SJSA1 (cell line): ENCODE measurements at regions not wholly inside any gene's neighbourhood (a gene's known extent, or its start where the extent isn't known, plus 50 kb on each side); places are given as distances from the start of the nearest gene placed in this dataset.
A peak's percentile ranks its signal among the peaks of the same experiment; 100 is the strongest.
"Not testable (repeated sequence)": the region's sequence is repeated elsewhere in the genome, so short reads cannot be mapped to it uniquely, and the experiment has no call there.

Source experiments
- DNase-seq, 2 experiments: peaks; one replicate each; pipeline ENCODE4 v3.0.0-alpha.2; 2015 to 2020; ENCODE audit warnings: low spot score in 2 of 2, low read depth in 1 of 2
- H3K27ac ChIP-seq: fragments of 250-450 bp; sonication (Bioruptor Pico); 2 replicates; pipeline ENCODE4 v1.5.1; 2020; ENCODE audit warnings: mild to moderate bottlenecking, moderate library complexity
- H3K27me3 ChIP-seq: fragments of 250-450 bp; sonication (Bioruptor Pico); replicated peaks from 2 replicates; pipeline ENCODE4 v1.5.1; 2020; ENCODE audit warnings: mild to moderate bottlenecking, moderate library complexity
- H3K36me3 ChIP-seq: fragments of 250-450 bp; sonication (Bioruptor Pico); 2 replicates; pipeline ENCODE4 v1.5.1; 2020; ENCODE audit warnings: mild to moderate bottlenecking
- H3K4me1 ChIP-seq: fragments of 250-450 bp; sonication (Bioruptor Pico); replicated peaks from 2 replicates; pipeline ENCODE4 v1.6.1; 2021; ENCODE audit warnings: mild to moderate bottlenecking
- H3K4me3 ChIP-seq: fragments of 250-450 bp; sonication (Bioruptor Pico); 2 replicates; pipeline ENCODE4 v1.5.1; 2020; ENCODE audit warnings: mild to moderate bottlenecking
- H3K9me3 ChIP-seq: fragments of 250-450 bp; sonication (Bioruptor Pico); replicated peaks from 2 replicates; pipeline ENCODE4 v1.5.1; 2020; ENCODE audit warnings: mild to moderate bottlenecking

DNA sequence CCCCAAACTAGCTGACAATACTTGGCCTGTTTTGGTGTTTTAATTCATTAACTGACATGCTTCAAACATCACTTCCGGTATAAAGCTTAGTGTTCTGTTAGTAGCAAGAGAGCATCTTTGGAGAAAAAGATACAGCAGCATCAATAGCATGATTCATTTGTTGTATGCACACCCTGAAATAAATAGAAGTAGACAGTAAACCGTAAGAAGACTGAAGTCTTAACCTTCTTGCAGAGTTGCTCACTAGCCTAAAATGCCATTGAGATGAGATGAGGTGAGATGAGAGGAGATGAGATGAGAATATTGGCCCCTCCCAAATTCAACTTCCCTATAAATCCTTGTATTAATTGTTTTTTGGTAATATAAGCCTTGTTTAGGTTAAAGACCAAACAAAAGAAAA lies 108.8 kb downstream of the TNFSF18 start:
- Histone ChIP-seq H3K4me3 (no peak overlapping the region), H3K36me3 (no peaks in the 10 kb centered on the region), H3K27me3 (no peaks in the 10 kb centered on the region), H3K4me1 (peaks cover 34% of the 10 kb centered on the region), H3K9me3 (no peaks in the 10 kb centered on the region), H3K27ac (peak overlapping the region; percentile 23; the same call in 1 of the 2 replicates)
- no peak for DNase-seq

- H3K27me3 ChIP-seq, DNase-seq, H3K27ac ChIP-seq, H3K36me3 ChIP-seq, H3K9me3 ChIP-seq, H3K4me3 ChIP-seq: not testable (repeated sequence)
- H3K4me1 ChIP-seq, result peaks cover 46% of the 10 kb centered on the region
Observed at GRCh38 chr1:172943138-172943537, 107.6 kb downstream of the TNFSF18 start.

GRCh38 chr1:172944931-172945330 lies 105.8 kb downstream of the TNFSF18 start:
- Histone ChIP-seq H3K27me3 (no peaks in the 10 kb centered on the region), H3K4me1 (peaks cover 45% of the 10 kb centered on the region)

DNA sequence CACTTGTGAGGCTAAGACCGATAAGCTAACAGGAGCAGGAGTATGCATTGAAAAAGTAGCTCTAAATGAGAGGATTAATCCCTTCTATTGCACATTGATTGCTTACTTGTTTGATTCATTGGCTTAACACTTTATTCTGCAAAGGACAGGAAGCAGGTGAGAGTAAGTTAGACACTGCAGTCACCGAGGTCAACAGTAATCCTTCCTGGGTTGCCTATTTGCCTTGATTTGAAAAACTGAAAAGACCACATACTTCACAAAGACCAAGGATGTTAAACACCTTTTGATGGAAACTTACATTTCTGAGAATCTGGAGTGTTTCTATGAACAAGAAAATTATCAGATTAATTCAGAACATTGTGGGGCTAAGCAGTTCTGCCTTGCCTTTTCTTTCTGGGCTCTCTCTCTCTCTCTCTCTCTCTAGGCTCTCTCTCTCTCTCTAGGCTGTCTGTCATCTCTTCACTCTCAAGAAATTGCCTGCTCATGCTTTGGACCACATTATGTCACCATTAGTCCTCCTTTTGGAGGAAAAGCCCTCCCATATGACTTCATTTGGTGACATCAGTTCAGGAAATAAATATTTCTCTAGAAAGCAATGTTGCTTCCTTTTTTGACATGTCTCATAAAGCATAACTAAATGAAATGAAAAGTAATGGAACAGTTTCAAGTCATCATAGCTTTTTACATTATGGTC lies 103.8 kb downstream of the TNFSF18 start:
- H3K36me3 ChIP-seq, result no peaks in the 10 kb centered on the region
- DNase-seq, result no peak
- H3K27ac ChIP-seq, result no peak overlapping the region
- no peaks in the 10 kb centered on the region for H3K9me3 ChIP-seq
- no peak overlapping the region for H3K4me3 ChIP-seq
- H3K27me3 ChIP-seq, result no peaks in the 10 kb centered on the region
- H3K4me1 ChIP-seq, result peaks cover 24% of the 10 kb centered on the region

More at GRCh38 chr1:172944931-172945330, 105.8 kb downstream of the TNFSF18 start:
- no peak overlapping the region for H3K27ac ChIP-seq
- no peak for DNase-seq
- H3K9me3 ChIP-seq, result no peaks in the 10 kb centered on the region
- H3K36me3 ChIP-seq, result no peaks in the 10 kb centered on the region
- H3K4me3 ChIP-seq, result no peak overlapping the region

GRCh38 chr1:172948457-172948856 lies 102.3 kb downstream of the TNFSF18 start:
- Histone ChIP-seq H3K4me1 (peaks cover 21% of the 10 kb centered on the region), H3K9me3 (no peaks in the 10 kb centered on the region), H3K36me3 (no peaks in the 10 kb centered on the region), H3K27me3 (no peaks in the 10 kb centered on the region), H3K4me3 (no peak overlapping the region), H3K27ac (0 out of 2 replicates have a peak overlapping the region, but pooled peaks have one; percentile 5)
- DNase-seq, result peak; percentile 40 to 69

- Histone ChIP-seq H3K4me3 (no peak overlapping the region), H3K27ac (no peak overlapping the region), H3K36me3 (no peaks in the 10 kb centered on the region), H3K9me3 (no peaks in the 10 kb centered on the region), H3K4me1 (peaks cover 21% of the 10 kb centered on the region), H3K27me3 (no peaks in the 10 kb centered on the region)
- DNase-seq, result no peak
Observed at GRCh38 chr1:172949096-172949495, 101.6 kb downstream of the TNFSF18 start.

DNA sequence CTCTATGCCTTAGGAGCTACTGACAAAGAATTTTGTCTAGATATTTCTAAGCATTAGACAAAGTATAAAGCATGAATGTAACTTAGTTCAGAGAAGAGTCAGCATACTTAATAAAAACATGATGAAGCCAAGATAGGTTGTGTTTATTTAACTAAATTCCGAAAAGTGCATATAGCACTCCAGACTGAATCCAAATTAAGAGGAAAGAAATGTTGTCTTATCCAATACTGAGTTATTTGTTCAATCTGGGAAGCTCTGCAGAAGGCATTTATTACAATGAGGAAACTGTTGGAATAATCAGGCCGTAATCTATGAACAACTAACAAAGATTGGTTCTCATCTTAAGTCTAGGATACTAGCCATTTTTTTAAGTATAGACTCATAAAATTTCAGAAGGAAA lies 100.2 kb downstream of the TNFSF18 start:
- no peak overlapping the region for H3K4me3 ChIP-seq
- no peaks in the 10 kb centered on the region for H3K27me3 ChIP-seq
- H3K36me3 ChIP-seq, result no peaks in the 10 kb centered on the region
- H3K27ac ChIP-seq, result no peak overlapping the region
- peaks cover 31% of the 10 kb centered on the region for H3K4me1 ChIP-seq
- DNase-seq, result no peak
- H3K9me3 ChIP-seq, result no peaks in the 10 kb centered on the region

- peaks cover 38% of the 10 kb centered on the region for H3K4me1 ChIP-seq
Observed at GRCh38 chr1:172951730-172952365, 98.9 kb downstream of the TNFSF18 start.

DNA sequence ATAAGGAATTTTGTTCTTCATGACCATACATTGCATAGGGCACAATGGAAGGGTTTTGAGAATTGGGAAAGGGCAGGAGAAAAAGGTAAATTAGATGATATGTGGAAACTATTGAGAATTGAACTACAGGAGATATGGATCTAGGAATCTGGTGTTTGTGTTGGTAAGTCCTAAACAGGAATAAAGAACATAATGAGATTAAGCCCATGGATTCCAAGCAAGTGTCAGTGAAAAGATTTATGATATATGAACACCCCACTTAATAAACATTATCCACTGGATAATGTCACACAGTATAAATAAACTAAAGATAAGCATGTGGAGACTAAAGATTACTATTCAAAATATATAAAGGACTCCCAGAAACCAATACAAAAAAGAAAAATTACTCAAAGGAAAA lies 98.2 kb downstream of the TNFSF18 start:
- H3K27me3 ChIP-seq, result no peaks in the 10 kb centered on the region
- H3K9me3 ChIP-seq, result no peaks in the 10 kb centered on the region
- no peak overlapping the region for H3K4me3 ChIP-seq
- no peaks in the 10 kb centered on the region for H3K36me3 ChIP-seq
- no peak overlapping the region for H3K27ac ChIP-seq
- peaks cover 32% of the 10 kb centered on the region for H3K4me1 ChIP-seq
- DNase-seq, result no peak

More at GRCh38 chr1:172951730-172952365, 98.9 kb downstream of the TNFSF18 start:
- DNase-seq, result no peak
- H3K27me3 ChIP-seq, result no peaks in the 10 kb centered on the region
- no peaks in the 10 kb centered on the region for H3K36me3 ChIP-seq
- H3K9me3 ChIP-seq, result no peaks in the 10 kb centered on the region
- H3K27ac ChIP-seq, result no peak overlapping the region
- no peak overlapping the region for H3K4me3 ChIP-seq

- no peak for DNase-seq
- Histone ChIP-seq H3K27ac (peak overlapping the region; percentile 72), H3K27me3 (no peaks in the 10 kb centered on the region), H3K9me3 (no peaks in the 10 kb centered on the region), H3K4me1 (peaks cover 19% of the 10 kb centered on the region), H3K36me3 (no peaks in the 10 kb centered on the region), H3K4me3 (no peak overlapping the region)
Observed at GRCh38 chr1:172954476-172955150, 96.1 kb downstream of the TNFSF18 start.

GRCh38 chr1:172955161-172955815 lies 95.5 kb downstream of the TNFSF18 start:
- no peaks in the 10 kb centered on the region for H3K9me3 ChIP-seq
- H3K4me3 ChIP-seq, result no peak overlapping the region
- peak in 1 of 2 experiments; percentile 54 for DNase-seq
- H3K36me3 ChIP-seq, result no peaks in the 10 kb centered on the region
- no peaks in the 10 kb centered on the region for H3K27me3 ChIP-seq
- peaks cover 26% of the 10 kb centered on the region for H3K4me1 ChIP-seq
- peak overlapping the region; percentile 72 for H3K27ac ChIP-seq

DNA sequence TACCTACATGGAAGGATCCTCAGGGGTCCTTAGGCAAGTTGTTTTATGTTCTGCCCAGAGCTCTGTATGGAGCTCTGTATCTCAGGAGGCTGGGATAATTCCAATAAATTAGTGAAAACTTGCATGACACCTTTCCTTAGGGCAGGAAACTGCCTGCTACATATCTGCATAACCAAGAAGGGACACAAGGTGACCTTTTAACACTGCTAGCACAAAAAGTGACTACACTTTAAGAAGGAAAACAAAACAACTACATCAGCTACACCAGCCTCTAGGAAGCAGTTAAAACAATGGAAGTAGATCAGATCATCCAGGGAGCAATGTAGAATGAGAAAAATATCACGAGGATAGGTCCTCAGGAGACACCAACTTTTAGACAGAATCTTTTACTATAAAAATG lies 93.9 kb downstream of the TNFSF18 start:
- H3K4me3 ChIP-seq, result no peak overlapping the region
- H3K27me3 ChIP-seq, result no peaks in the 10 kb centered on the region
- no peaks in the 10 kb centered on the region for H3K9me3 ChIP-seq
- H3K4me1 ChIP-seq, result peaks cover 31% of the 10 kb centered on the region
- no peaks in the 10 kb centered on the region for H3K36me3 ChIP-seq
- H3K27ac ChIP-seq, result no peak overlapping the region
- DNase-seq, result no peak

- no peaks in the 10 kb centered on the region for H3K36me3 ChIP-seq
- peaks cover 31% of the 10 kb centered on the region for H3K4me1 ChIP-seq
- no peaks in the 10 kb centered on the region for H3K9me3 ChIP-seq
- no peaks in the 10 kb centered on the region for H3K27me3 ChIP-seq
- no peak for DNase-seq
- H3K27ac ChIP-seq, result no peak overlapping the region
- H3K4me3 ChIP-seq, result no peak overlapping the region
Observed at GRCh38 chr1:172957491-172957890, 93.2 kb downstream of the TNFSF18 start.

DNA sequence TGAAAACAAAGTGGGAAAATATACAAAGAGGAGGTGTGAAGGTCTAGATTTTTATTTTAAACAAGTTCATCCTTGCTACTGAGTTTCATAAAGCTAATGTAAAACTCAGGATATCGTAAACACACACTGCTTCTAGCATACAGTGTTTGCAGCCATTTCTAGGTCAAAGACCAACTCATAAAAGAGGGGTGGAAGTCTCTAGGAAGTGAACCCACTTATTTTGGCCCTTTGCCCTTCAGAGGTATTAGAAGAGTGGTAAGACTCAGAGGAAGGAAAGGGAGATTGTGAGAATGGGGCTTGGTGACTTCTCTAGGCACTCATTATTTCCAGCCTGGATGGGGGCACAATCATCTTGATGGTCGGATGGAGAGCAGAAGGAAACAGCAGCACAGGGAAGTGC lies 91.2 kb downstream of the TNFSF18 start:
- H3K36me3 ChIP-seq, result no peaks in the 10 kb centered on the region
- peaks cover 30% of the 10 kb centered on the region for H3K4me1 ChIP-seq
- no peak overlapping the region for H3K4me3 ChIP-seq
- no peak overlapping the region for H3K27ac ChIP-seq
- no peak for DNase-seq
- H3K27me3 ChIP-seq, result no peaks in the 10 kb centered on the region
- no peaks in the 10 kb centered on the region for H3K9me3 ChIP-seq
